Right lobe of liver (tissue), 6 donors: ENCODE measurements at regions not wholly inside any gene's neighbourhood (a gene's known extent, or its start where the extent isn't known, plus 50 kb on each side); places are given as distances from the start of the nearest gene placed in this dataset.

Experiments
- ATAC-seq, 4 donors: fragments of 200-7000 bp; cut with Tn5 transposase; one replicate each; pipeline ENCODE4 v1.9.1; 2020; ENCODE audit warnings: mild to moderate bottlenecking in 4 of 4, moderate library complexity in 4 of 4
- DNase-seq, 3 donors: peaks; one replicate each; pipeline ENCODE4 v3.0.0-alpha.2; 2020
- H3K27ac ChIP-seq, 3 donors: fragments of 200-600 bp; one replicate each; pipeline ENCODE4 v1.8.0; 2022
- H3K27me3 ChIP-seq, 2 donors: fragments of 200-600 bp; one replicate each; pipeline ENCODE4 v1.8.0; 2022
- H3K36me3 ChIP-seq, 4 donors: fragments of 200-600 bp; sonication (generic) in 1 of 4; one replicate each; pipeline versions ENCODE4 v1.5.1 to v1.8.0; 2017 to 2022; ENCODE audit warnings: control low read depth in 1 of 4
- H3K4me1 ChIP-seq, 4 donors: fragments of 200-600 bp; sonication (generic) in 1 of 4; one replicate each; pipeline versions ENCODE4 v1.5.1 to v1.8.0; 2017 to 2022; ENCODE audit warnings: control low read depth in 1 of 4
- H3K4me3 ChIP-seq, 3 donors: fragments of 200-600 bp; one replicate each; pipeline ENCODE4 v1.8.0; 2022
- H3K9me3 ChIP-seq, 4 donors: fragments of 200-600 bp; sonication (generic) in 1 of 4; one replicate each; pipeline versions ENCODE4 v1.5.1 to v1.8.0; 2017 to 2022; ENCODE audit warnings: control low read depth in 1 of 4
- POLR2A ChIP-seq: fragments of 450-650 bp; IDR thresholded peaks from one replicate; pipeline ENCODE4 v1.6.1; 2017; ENCODE audit warnings: antibody characterized with exemption, mild to moderate bottlenecking
- WGBS: methylation state at CpG from one replicate; pipeline ENCODE4 v1.1.6; 2018; ENCODE audit warnings: low coverage, low lambda C conversion rate; ENCODE audit not compliant: insufficient coverage; ENCODE audit errors: missing lambda C conversion rate; 5-methylcytosine and 5-hydroxymethylcytosine counted together
- intact Hi-C, 2 donors: fragments of 100-400 bp; cut with DNase I; formaldehyde crosslinking; loops; one replicate each; pipeline versions ENCODE4 v1.11.2 to v1.14.1; 2022
- TF ChIP-seq, protein P1 (sequence below), 4 donors: fragments of 200-600 bp in 3 of 4; fragments of 450-650 bp in 1 of 4; IDR thresholded peaks; one replicate each; pipeline versions ENCODE4 v1.5.1 to v1.8.0; 2016 to 2022; ENCODE audit warnings: antibody characterized with exemption in 4 of 4, mild to moderate bottlenecking in 2 of 4
- donor health status: DM: no; HTN: yes; CAD: no.
- donor health status: DM: no; HTN: no; CAD: no.
- donor health status: DM: no; HTN: no; CAD: no.
- donor health status: DM: no; HTN: yes; CAD: no.
- donor health status: DM: no; HTN: yes; CAD: no.

DNA sequence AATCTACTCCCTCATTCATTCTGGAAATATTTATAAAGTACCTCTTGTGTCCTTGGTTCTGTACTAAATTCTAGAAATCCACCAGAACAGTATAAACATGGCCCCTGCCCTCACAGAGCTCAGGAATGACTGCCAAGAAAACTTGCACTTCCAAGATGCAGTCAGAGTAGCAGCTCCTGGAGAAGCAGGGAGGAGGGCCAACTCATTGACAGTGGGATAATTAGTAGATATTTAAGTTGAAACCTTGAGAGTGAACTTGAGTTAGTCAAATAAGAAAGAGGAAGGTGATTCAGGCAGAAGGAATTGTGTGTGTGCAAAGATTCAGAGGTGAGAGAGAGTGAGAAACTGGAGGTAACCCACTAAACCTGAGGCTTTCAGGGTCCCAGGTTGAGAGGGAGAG is 182.2 kb upstream of the INHBA start:
- no peak for TF ChIP-seq POLR2A
- TF ChIP-seq, protein P1, sequence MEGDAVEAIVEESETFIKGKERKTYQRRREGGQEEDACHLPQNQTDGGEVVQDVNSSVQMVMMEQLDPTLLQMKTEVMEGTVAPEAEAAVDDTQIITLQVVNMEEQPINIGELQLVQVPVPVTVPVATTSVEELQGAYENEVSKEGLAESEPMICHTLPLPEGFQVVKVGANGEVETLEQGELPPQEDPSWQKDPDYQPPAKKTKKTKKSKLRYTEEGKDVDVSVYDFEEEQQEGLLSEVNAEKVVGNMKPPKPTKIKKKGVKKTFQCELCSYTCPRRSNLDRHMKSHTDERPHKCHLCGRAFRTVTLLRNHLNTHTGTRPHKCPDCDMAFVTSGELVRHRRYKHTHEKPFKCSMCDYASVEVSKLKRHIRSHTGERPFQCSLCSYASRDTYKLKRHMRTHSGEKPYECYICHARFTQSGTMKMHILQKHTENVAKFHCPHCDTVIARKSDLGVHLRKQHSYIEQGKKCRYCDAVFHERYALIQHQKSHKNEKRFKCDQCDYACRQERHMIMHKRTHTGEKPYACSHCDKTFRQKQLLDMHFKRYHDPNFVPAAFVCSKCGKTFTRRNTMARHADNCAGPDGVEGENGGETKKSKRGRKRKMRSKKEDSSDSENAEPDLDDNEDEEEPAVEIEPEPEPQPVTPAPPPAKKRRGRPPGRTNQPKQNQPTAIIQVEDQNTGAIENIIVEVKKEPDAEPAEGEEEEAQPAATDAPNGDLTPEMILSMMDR (IDR thresholded peaks at IDR 0.05) = no peak
- DNase-seq (no peak), ATAC-seq (no peak)
- Histone ChIP-seq H3K27ac (no peak overlapping the region), H3K4me1 (no peaks in the 10 kb centered on the region), H3K27me3 (no peaks in the 10 kb centered on the region), H3K9me3 (no peaks in the 10 kb centered on the region), H3K4me3 (no peak overlapping the region), H3K36me3 (no peaks in the 10 kb centered on the region)
- intact Hi-C loops = no loop called here

DNA sequence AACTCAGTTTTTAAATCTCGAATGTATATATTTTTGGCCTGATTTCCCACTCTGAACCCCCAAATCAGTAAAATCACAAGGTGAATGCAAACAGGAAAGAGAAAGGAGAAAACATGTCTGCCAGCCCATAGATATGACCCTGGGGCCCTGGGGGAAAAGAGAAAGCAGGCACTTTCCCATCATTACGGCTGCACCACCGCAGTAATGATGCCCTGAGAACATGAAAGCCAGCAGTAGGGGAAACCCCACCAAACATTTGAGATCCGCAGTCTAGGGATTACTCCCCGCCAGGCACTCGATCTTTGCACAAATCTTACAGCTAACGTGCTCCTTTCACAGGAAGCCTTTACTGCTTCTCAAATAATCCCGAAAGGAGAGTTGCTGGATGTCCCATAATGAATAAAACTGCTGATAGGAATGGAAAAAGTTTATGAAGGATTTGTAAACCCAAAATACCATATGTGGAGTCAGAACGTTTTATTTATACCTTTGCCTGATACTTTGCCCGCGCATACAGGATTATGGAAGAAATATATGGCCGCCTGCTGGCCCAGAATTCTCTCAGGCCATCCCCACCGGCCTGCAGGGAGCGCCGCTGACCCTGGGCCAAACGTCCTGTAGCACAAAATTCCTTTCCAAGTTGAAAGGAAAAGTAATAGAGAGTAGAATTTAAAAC is 180.0 kb upstream of the INHBA start:
- H3K4me3 ChIP-seq = no peak overlapping the region
- TF ChIP-seq, protein P1 (IDR thresholded peaks at IDR 0.05) = no peak
- TF ChIP-seq POLR2A = no peak
- H3K27ac ChIP-seq = no peak overlapping the region
- no peaks in the 10 kb centered on the region for H3K36me3 ChIP-seq
- no peaks in the 10 kb centered on the region for H3K9me3 ChIP-seq
- no peaks in the 10 kb centered on the region for H3K27me3 ChIP-seq
- intact Hi-C loops = no loop called here
- 68% methylated on average over 13 of the region's 16 CpGs for WGBS
- DNase-seq (no peak), ATAC-seq (no peak)
- no peaks in the 10 kb centered on the region for H3K4me1 ChIP-seq

GRCh38 chr7:41882256-41882655 is 179.4 kb upstream of the INHBA start:
- no peaks in the 10 kb centered on the region for H3K4me1 ChIP-seq
- H3K27ac ChIP-seq = peak overlapping the region in 2 of 3 donors; percentile 27 to 51
- DNase-seq (no peak), ATAC-seq (peak in 1 of 4 donors; percentile 10)
- intact Hi-C loops = no loop called here
- H3K4me3 ChIP-seq = no peak overlapping the region
- WGBS = 72% methylated on average over 2 of the region's 5 CpGs
- H3K36me3 ChIP-seq = no peaks in the 10 kb centered on the region
- no peak for TF ChIP-seq POLR2A
- TF ChIP-seq, protein P1 (IDR thresholded peaks at IDR 0.05) = no peak
- no peaks in the 10 kb centered on the region for H3K27me3 ChIP-seq
- H3K9me3 ChIP-seq = no peaks in the 10 kb centered on the region

DNA sequence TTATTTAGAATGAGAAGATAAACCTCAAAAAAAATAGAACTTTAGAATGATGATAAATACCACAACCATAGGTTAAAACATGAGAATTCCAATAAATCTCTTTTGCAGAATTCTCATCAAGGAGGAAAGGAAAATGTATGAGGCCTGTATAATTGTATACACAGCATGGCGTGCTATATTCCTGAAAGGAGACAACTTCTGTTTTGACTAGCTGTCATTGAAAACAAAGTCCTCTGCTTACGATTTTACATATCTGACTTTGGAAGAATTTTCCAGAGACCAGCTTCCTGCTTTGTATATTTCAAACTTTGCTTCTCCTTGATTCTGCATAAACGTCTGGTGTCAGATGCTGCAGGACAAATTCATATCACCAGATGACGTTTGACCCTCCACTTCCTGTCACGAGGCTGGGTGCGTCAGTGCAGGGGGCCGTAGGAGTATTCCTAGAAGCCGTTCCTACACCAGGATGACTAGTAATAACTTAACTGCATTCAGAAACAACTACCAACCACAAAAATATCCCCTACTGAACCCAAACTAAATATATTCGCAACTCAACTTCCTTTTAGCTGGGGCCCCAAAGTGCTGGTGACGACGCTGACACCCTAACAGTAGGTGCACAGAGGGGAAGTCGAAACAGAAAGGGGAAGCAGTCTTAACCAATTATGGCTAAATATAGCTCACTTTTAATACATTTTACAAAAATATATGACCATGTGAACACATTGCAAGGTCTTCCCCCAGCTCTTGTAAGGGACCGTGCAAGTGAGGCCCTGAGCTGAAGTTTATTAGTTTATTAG is 178.6 kb upstream of the INHBA start:
- Histone ChIP-seq H3K9me3 (no peaks in the 10 kb centered on the region), H3K27me3 (no peaks in the 10 kb centered on the region), H3K36me3 (no peaks in the 10 kb centered on the region), H3K27ac (peak overlapping the region in 2 of 3 donors; percentile 27 to 51), H3K4me3 (no peak overlapping the region), H3K4me1 (no peaks in the 10 kb centered on the region)
- 37% methylated on average over 13 of the region's 13 CpGs for WGBS
- peak; percentile 54 to 67 (median 65) for DNase-seq
- TF ChIP-seq, protein P1 (IDR thresholded peaks at IDR 0.05) = no peak
- no peak for TF ChIP-seq POLR2A
- peak; percentile 59 to 83 (median 74) for ATAC-seq
- intact Hi-C loops = no loop called here
